HG03135 (cell line): ENCODE measurements at regions not wholly inside any gene's neighbourhood (a gene's known extent, or its start where the extent isn't known, plus 50 kb on each side); places are given as distances from the start of the nearest gene placed in this dataset.

Experiments used
- ATAC-seq: cut with Tn5 transposase; IDR thresholded peaks from one replicate; pipeline ENCODE4 v1.9.1; 2021; ENCODE audit warnings: mild to moderate bottlenecking, moderate library complexity; ENCODE audit not compliant: unreplicated experiment

- ATAC-seq, result no peak
Measured at GRCh38 chr21:19767546-19767945, 1230.7 kb upstream of the NCAM2 start.

DNA sequence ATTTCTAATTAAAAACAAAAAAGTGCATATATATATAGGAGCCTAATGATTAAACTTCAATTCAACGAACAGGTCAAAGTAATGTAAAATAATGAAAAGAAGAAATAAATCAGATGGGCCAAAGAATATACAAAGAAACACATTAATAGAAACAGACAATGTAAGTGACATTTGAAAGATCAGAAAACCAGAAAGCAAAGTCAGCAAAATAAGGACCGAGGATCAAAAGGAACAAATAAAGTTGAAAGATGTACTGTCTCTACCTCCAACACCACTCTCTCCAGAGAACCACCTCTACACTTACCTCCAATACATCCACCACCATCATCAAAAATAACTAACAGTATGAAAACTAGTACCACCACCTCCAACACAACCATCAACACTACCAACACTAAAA, 1226.3 kb upstream of the NCAM2 start:
- no peak for ATAC-seq

- ATAC-seq, result no peak
Measured at GRCh38 chr21:19776076-19776475, 1222.1 kb upstream of the NCAM2 start.

- ATAC-seq, result no peak
Measured at GRCh38 chr21:19781881-19782652, 1216.1 kb upstream of the NCAM2 start.

DNA sequence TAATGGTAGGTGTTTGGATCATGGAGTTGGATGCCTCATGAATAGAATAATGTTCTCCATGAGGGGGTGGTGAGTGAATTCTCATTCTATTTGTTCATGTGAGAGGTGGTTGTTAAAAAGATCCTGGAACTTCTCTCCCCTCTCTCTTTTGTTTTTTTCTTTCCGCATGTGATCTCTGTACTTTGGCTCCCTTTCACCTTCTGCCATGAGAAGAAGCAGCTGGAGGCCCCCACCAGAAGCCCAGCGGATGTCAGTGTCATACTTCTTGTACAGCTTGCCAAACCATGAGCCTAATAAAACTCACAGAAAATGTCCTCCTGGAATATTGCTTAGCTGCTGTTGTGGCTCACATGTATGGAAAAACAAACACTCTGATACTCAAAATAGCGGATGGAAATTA, 1212.3 kb upstream of the NCAM2 start:
- ATAC-seq, result no peak

DNA sequence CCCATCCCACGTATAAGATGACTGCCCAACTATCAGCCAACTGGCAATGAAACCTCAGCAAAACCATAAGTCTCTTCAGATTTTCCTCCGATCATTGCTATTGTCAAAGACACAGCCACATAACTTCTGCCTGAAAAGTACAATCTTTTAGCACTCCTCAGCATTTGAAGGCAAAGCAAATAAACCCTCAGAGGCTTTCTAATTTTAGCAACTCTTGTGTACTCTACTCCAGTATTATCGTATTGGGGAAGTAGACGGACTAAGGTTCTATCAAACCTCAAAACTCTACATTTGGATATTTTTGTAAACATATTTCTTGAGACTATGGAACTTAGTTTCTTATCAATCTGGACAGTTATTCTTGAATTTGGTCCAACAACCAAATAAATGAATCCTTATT, 1206.2 kb upstream of the NCAM2 start:
- no peak for ATAC-seq

DNA sequence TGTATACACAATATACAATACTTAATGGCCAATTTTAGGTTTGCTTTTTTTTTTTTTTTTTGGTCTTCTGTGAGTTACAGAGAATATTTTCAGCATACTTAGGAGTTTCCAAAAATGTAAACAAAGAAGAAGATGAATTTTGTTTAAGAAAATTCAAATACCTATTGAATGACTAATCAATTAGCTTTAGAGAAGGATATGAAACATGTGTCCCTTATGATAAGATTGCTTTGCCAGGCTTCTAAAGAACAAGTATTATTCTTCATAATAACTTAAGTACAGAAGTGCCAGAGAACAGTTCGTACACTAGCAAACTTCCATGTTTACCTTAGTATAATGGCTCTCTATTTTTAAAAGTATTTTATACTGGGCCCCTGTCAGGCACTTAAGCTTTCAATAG, 1191.0 kb upstream of the NCAM2 start:
- no peak for ATAC-seq

DNA sequence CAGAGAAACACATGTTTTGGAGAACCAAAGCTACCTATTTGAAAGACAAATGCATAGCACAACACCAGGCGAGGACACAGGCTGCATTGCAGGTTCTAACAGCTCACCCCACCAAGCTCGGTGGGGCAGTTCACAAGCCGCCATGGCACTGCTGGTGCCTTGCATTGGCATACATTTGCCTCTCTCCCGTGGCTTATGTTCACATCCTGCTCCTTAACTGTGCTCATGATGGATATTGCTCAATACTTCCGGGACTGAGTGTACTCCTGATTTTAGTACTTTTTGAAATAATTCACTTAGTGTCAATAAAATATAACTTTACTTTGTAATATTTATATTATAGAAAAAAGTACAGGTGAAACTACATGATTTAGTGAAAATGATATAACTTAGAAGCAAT, 1187.4 kb upstream of the NCAM2 start:
- no peak for ATAC-seq

DNA sequence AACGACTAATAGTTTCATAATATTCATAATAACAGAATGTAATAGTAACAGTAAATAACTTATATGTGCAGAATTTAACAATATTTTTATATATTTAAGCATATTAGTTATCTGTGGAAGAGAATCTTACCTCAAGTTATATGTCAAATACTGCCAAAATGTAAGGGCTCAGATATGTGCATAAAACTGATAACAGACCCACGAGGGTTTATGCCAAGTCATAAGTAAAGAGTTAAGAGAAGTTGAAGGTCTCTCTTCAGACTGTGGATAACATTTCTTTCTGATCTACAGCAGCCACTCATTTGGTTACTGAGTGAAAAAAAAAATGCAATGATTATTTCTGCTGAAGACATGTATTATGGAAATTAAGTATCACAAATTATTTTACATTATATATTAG, 1167.8 kb upstream of the NCAM2 start:
- no peak for ATAC-seq

- no peak for ATAC-seq
Measured at GRCh38 chr21:19832551-19832950, 1165.7 kb upstream of the NCAM2 start.

GRCh38 chr21:19833082-19833481, 1165.1 kb upstream of the NCAM2 start:
- no peak for ATAC-seq

- ATAC-seq, result no peak
Measured at GRCh38 chr21:19842601-19843000, 1155.6 kb upstream of the NCAM2 start.

- no peak for ATAC-seq
Measured at GRCh38 chr21:19844334-19844733, 1153.9 kb upstream of the NCAM2 start.

DNA sequence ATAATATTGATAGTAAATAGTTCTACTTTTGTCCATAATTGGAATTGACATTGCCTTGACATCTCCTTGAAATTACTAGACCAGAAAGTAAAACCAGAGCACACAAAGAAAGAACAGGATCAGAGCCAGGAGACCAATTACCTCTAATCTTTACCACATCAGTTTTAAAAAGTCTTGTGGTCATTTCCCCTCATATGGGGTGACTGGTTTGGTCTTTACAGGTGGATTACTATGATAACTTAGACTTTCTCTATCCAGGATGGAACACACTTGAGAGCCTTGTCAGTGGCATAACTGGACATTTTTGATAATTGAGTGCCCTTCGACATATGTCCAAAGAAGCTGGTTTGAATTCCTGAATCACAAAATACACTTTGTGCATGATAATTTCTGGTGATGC, 1148.1 kb upstream of the NCAM2 start:
- ATAC-seq, result no peak

DNA sequence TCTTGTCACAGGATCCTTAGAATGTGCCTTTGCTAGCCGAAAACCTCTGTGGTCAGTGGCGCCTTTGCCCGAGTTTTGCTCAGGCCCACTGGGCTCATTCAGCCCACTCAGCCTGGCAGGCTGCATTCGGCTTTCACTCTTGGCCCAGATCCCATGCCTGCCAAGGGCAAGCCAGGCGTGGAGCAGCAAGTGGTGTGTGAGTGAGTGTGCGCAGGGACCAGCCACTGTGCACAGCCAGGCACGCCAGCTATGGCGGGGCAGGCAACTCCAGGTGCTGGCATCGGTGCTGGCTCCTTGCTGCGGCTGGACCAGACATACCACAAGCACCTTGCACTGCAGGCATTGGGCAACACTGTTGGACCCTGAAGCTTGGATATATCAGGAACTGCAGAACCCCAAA, 1145.1 kb upstream of the NCAM2 start:
- no peak for ATAC-seq

- ATAC-seq, result no peak
Measured at GRCh38 chr21:19853709-19854575, 1144.3 kb upstream of the NCAM2 start.

DNA sequence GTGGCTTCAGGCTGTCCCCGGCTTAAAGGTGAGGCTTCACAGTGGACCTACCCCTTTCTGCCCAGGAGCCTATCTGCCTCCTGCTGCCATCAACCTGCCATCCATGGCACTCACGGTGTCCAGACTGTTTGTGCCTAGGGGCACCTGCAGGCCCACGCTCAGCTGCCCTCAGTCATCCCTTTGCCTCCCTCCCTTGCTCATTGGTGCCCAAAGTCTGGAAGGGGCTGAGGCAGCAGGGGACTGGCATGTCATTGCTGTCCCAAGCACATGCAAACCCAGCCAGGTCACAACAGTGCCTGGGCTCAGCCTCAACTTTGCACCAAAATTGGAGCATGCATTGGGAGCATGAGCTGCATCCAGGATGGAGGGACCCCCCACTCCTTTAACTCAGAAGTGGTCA, 1142.7 kb upstream of the NCAM2 start:
- ATAC-seq, result no peak

DNA sequence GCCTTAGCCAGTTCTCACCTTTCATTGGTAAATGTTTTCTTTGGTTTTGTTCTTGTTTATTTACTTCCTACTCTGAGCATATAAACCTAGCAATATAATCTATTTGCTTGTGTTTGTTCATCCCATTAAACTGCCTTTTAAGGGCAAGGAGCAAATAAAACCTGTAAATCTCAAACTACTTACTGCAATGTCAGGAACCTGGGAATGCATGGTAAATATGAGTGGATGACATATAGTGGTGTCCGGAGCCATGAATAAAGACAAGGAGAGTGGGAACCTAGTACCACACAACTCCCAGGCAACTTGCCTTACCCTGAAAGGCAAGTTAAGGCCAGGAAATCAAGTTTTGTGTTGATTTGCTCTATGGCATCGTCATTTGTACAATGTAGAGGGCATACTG, 1133.7 kb upstream of the NCAM2 start:
- no peak for ATAC-seq

DNA sequence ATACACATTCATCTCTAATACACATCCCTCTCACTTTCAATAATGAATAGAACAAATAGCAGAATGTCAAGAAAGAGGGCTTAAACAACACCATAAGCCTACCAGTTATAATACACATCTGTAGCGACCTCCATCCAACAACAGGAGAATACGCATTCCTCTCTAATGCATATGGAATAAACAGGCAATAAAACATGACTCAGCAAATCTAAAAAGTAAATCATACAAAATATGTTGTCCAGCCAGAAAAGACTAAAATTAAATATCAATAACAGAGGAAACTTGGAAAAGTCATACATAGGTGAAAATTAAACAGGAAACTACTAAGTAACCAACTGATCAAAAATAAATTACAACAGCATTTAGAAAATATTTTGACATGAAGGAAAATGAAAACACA, 1127.5 kb upstream of the NCAM2 start:
- ATAC-seq, result no peak

DNA sequence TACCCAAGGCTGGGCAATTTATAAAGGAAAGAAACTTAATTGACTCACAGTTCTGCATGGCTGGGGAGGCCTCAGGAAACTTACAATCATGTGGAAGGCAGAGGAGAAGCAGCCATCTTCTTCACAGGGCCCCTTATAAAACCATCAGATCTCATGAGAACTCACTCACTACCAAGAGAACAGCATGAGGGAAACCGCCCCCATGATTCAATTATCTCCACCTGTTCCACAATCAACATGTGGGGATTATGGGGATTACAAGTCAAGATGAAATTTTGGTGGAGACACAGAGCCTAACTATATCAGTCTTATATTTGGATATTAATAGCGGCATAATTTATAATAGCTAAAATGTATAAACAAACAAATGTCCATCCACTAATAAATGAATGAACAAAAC, 1123.7 kb upstream of the NCAM2 start:
- no peak for ATAC-seq

DNA sequence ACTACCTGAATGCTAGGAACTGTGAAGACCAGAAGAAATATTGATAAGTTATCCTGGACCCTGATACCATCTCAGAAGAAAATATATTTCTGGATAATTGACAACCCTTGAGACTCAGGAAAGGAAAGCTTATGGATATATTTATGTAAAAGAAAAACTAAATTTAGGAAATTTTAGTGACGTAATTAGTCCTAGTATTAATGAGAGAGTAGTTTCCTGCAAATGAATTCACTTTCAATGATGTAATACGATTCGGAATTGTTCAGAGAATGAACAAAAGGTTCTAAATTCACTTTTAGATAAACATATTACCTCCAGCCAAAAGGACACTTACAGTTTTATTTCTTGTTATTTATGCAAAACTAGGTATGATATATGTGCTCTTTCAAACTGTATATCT, 1120.1 kb upstream of the NCAM2 start:
- no peak for ATAC-seq

DNA sequence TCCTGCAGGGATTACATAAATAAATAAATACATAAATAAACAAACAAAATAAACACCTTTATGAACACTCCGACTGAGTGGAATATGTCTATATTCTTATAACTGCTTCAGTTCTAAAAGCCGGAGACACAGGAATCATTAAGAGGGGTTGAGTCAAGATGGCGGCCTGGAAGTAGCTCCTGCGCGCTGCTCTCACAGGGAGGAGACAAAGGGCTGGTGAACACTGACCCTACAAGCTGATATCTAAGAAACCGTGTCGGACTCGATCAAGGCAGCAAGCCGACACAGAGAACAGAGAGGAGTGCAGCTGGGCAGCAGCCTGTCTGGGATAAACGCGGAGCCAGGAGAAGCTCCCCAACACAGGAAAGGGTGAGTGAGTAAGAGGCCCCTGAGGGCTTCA, 1098.6 kb upstream of the NCAM2 start:
- ATAC-seq, result no peak
